Activated CD4-positive, alpha-beta memory T cell treated with anti-CD3 and anti-CD28 coated beads for 36 hours (primary cell): ENCODE measurements at regions not wholly inside any gene's neighbourhood (a gene's known extent, or its start where the extent isn't known, plus 50 kb on each side); places are given as distances from the start of the nearest gene placed in this dataset.
"Not testable (repeated sequence)": the region's sequence is repeated elsewhere in the genome, so short reads cannot be mapped to it uniquely, and the experiment has no call there.

Experiments used
- CTCF ChIA-PET: fragments of 350-600 bp; sonication (Branson Sonifier 250); formaldehyde crosslinking; loops from one replicate; lab custom pipeline; 2021; ENCODE audit warnings: antibody characterized with exemption, inconsistent platforms; lab: Charles Lee
- POLR2A ChIA-PET: fragments of 350-600 bp; sonication (Branson Sonifier 250); formaldehyde crosslinking; loops from one replicate; lab custom pipeline; 2021; ENCODE audit warnings: antibody characterized with exemption; lab: Charles Lee
- DNase-seq: peaks from one replicate; pipeline ENCODE4 v3.0.0-alpha.2; 2020
- H3K27ac Mint-ChIP-seq: one replicate; pipeline ENCODE4 v1.8.0; 2021; ENCODE audit warnings: mixed read lengths
- H3K27me3 Mint-ChIP-seq: one replicate; pipeline ENCODE4 v1.8.0; 2021; ENCODE audit warnings: mixed read lengths
- H3K36me3 Mint-ChIP-seq: one replicate; pipeline ENCODE4 v1.8.0; 2021; ENCODE audit warnings: mixed read lengths
- H3K4me1 Mint-ChIP-seq: one replicate; pipeline ENCODE4 v1.8.0; 2021; ENCODE audit warnings: low read depth, mixed read lengths
- H3K4me3 Mint-ChIP-seq: one replicate; pipeline ENCODE4 v1.8.0; 2021; ENCODE audit warnings: mild to moderate bottlenecking, mixed read lengths
- H3K9me3 Mint-ChIP-seq: one replicate; pipeline ENCODE4 v1.8.0; 2021; ENCODE audit warnings: mixed read lengths
- intact Hi-C: fragments of 100-400 bp; cut with micrococcal nuclease; formaldehyde crosslinking; loops from one replicate; pipeline ENCODE4 v1.15.1; 2023

DNA sequence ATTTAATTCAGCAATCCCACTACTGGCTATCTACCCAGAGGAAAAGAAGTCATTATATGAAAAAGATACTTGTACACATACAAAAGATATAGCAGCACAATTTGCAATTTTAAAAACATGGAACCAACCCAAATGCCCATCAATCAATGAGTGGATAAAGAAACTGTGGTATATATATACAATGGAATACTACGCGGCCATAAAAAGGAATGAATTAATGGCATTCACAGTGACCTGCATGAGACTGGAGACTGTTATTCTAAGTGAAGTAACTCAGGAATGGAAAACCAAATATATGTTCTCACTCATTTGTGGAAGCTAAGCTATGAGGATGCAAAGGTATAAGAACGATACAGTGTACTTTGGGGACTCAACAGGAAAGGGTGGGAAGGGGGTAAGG lies 102.8 kb upstream of the KCNMA1 start:
- H3K4me1 Mint-ChIP-seq, H3K36me3 Mint-ChIP-seq, intact Hi-C loops, H3K27ac Mint-ChIP-seq, H3K27me3 Mint-ChIP-seq, H3K4me3 Mint-ChIP-seq, POLR2A ChIA-PET, DNase-seq: not testable (repeated sequence)
- peaks cover 24% of the 10 kb centered on the region for H3K9me3 Mint-ChIP-seq
- CTCF ChIA-PET = interaction anchor here (1.3 kb wide), 1 partner anchor 29 kb away, joined by 4 read pairs; no protein-coding TSS in a partner anchor

DNA sequence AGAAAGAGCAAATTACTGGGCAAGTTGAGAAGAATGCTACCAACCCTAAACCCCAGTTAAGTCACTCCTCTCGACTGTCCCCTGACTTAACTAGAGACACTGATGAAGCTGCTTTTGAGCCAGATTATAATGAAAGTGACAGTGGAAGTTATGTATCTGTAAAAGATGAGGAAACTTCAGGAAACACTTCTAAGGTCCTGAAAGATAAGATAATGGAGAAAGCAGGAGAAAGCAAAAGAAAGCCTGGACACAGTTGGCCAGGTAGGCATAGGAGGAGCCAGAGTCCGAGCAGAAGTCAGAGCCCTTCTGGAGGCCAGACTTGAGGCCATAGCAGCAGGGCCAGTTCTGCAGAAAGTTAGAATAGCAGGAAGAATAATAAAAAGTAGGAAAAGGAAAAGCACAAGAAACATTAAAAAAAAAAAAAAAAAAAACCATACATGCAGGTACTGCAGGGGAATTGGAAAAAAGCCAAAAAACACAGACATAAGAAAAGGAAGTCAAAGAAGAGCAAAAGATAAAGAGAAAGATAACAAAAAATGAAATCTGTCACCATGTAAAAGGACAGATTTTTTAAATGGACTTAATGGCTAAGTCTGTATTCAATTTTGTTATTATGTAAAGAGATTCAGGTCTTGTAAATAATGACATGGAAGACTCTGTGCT lies 101.0 kb upstream of the KCNMA1 start:
- POLR2A ChIA-PET = no interaction called here
- Mint-ChIP-seq H3K4me3 (no peak overlapping the region), H3K9me3 (peaks cover 24% of the 10 kb centered on the region), H3K27ac (no peak overlapping the region), H3K36me3 (peaks cover 2% of the 10 kb centered on the region), H3K27me3 (peaks cover 6% of the 10 kb centered on the region), H3K4me1 (no peaks in the 10 kb centered on the region)
- intact Hi-C loops = no loop called here
- CTCF ChIA-PET = interaction anchor here (0.6 kb wide), 1 partner anchor 16 kb away, joined by 3 read pairs; no protein-coding TSS in a partner anchor
- DNase-seq = no peak

DNA sequence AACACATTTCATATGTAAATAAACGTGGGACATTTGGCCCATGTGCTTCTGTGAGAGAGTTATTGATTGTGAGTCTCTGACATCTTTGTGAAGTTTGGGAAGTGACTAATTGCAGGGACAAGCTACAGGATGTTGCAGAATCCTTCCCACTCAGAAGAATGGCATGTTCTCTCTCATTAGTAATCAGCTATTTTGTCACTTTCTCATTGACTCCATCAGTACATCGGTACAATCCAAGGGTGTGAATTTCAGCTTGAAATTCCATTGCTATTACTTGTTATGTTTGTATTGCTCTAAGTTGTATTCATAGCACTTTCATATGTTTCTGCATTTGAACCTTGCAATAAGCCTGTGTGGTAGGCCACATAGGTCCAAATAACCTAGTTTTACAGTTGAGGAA lies 100.0 kb upstream of the KCNMA1 start:
- DNase-seq = no peak
- no peaks in the 10 kb centered on the region for H3K4me1 Mint-ChIP-seq
- H3K9me3 Mint-ChIP-seq = peaks cover 24% of the 10 kb centered on the region
- CTCF ChIA-PET = no interaction called here
- intact Hi-C loops = no loop called here
- H3K4me3 Mint-ChIP-seq = no peak overlapping the region
- peaks cover 3% of the 10 kb centered on the region for H3K27me3 Mint-ChIP-seq
- POLR2A ChIA-PET = no interaction called here
- no peak overlapping the region for H3K27ac Mint-ChIP-seq
- H3K36me3 Mint-ChIP-seq = peaks cover 2% of the 10 kb centered on the region

DNA sequence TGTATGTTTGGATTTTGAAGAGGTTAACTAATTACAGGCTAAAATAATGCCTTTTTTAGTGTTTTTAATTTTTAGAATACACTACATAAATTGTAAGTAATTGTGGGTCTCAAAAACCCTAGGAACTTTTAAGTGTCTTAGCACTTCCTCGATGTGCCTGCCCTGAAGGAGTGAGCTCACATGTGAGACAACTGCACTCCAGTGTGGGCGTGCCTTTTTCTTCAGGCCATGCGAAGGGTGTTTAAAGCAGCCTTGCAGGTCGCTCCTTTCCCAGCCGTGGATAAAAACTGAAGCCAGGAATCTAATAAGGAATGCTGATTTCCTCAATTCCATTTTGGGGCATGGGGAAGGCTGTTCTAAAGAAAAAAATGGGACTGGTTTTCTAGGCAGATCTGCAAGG lies 97.5 kb upstream of the KCNMA1 start:
- H3K27me3 Mint-ChIP-seq, H3K27ac Mint-ChIP-seq, DNase-seq, H3K4me3 Mint-ChIP-seq, H3K36me3 Mint-ChIP-seq, CTCF ChIA-PET, POLR2A ChIA-PET, H3K4me1 Mint-ChIP-seq, intact Hi-C loops: not testable (repeated sequence)
- peaks cover 17% of the 10 kb centered on the region for H3K9me3 Mint-ChIP-seq

DNA sequence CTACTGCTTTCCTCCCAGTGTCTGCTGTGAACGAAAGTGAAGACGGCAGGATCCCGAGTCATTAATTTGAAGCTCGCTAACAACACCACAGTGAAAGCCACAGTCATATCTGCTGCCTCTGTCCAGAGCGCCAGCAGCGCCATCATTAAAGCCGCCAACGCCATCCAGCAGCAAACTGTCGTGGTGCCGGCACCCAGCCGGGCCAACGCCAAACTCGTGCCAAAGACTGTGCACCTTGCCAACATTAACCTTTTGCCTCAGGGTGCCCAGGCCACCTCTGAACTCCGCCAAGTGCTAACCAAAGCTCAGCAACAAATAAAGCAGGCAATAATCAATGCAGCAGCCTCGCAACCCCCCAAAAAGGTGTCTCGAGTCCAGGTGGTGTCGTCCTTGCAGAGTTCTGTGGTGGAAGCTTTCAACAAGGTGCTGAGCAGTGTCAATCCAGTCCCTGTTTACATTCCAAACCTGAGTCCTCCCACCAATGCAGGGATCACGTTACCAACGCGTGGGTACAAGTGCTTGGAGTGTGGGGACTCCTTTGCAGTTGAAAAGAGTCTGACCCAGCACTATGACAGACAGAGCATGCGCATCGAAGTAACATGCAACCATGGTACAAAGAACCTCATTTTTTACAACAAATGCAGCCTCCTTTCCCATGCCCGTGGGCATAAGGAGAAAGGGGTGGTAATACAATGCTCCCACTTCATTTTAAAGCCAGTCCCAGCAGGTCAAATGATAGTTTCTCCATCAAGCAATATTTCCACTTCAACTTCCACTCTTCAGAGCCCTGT lies 94.8 kb upstream of the KCNMA1 start:
- H3K36me3 Mint-ChIP-seq = peaks cover 2% of the 10 kb centered on the region
- no peak overlapping the region for H3K4me3 Mint-ChIP-seq
- ChIA-PET CTCF (no interaction called here), POLR2A (no interaction called here)
- no peaks in the 10 kb centered on the region for H3K4me1 Mint-ChIP-seq
- no peak for DNase-seq
- peaks cover 5% of the 10 kb centered on the region for H3K27me3 Mint-ChIP-seq
- peaks cover 6% of the 10 kb centered on the region for H3K9me3 Mint-ChIP-seq
- intact Hi-C loops = no loop called here
- H3K27ac Mint-ChIP-seq = no peak overlapping the region

DNA sequence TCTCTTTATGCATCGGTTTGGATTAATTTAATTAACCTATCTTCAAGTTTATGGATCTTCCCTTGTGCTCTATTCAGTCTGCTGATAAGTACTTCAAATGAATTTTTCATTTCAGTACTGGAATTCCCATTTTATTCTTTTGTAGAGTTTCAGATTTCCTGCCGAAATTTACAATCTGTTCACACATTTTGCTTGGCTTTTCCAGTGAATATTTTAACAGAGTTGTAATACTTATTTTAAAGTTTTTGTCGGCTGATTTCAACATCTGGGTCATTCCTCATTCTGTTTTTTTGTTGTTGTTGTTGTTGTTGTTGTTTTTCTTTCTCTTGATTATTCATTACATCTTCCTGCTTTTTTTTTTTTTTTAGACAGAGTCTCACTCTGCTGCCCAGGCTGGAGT lies 89.9 kb upstream of the KCNMA1 start:
- ChIA-PET CTCF (no interaction called here), POLR2A (no interaction called here)
- H3K36me3 Mint-ChIP-seq = no peaks in the 10 kb centered on the region
- intact Hi-C loops = no loop called here
- H3K9me3 Mint-ChIP-seq = peaks cover 6% of the 10 kb centered on the region
- no peak overlapping the region for H3K4me3 Mint-ChIP-seq
- no peak for DNase-seq
- peaks cover 3% of the 10 kb centered on the region for H3K27me3 Mint-ChIP-seq
- H3K4me1 Mint-ChIP-seq = no peaks in the 10 kb centered on the region
- H3K27ac Mint-ChIP-seq = no peak overlapping the region

DNA sequence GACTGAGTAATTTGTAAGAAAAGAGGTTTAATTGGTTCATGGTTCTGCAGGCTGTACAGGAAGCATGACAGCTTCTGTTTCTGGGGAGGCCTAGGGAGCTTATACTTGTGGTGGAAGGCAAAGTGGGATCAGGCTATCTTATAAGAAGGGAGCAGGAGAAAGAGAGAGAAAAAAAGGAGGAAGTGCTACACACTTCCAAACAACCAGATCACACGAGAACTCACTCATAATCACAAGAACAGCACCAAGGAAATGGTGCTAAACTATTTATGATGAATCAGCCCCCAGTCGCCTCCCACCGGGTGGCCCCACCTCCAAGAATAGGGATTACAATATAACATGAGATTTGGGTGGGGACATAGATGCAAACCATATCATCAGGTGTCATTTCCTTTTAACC lies 89.1 kb upstream of the KCNMA1 start:
- intact Hi-C loops = no loop called here
- Mint-ChIP-seq H3K27ac (no peak overlapping the region), H3K4me1 (no peaks in the 10 kb centered on the region), H3K36me3 (no peaks in the 10 kb centered on the region), H3K4me3 (no peak overlapping the region), H3K9me3 (peaks cover 6% of the 10 kb centered on the region), H3K27me3 (peaks cover 3% of the 10 kb centered on the region)
- POLR2A ChIA-PET = no interaction called here
- DNase-seq = no peak
- CTCF ChIA-PET = no interaction called here

DNA sequence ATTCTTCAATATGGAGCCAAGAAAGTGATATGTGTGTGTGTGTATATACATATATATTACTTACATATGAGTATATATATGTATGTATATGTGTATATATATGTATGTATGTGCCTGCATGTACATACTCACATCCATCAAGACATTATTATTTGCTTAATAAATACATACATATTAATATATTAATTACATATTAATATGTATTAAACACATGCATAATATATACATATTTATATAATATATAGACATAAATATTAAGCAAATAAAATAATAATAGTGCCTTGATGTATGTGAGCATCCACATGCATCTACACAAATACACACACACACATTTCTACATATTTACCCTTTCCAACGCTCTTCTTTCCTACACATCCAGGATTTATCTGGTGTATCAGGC lies 88.7 kb upstream of the KCNMA1 start:
- Mint-ChIP-seq H3K36me3 (no peaks in the 10 kb centered on the region), H3K4me3 (no peak overlapping the region), H3K9me3 (peaks cover 6% of the 10 kb centered on the region), H3K27me3 (peaks cover 3% of the 10 kb centered on the region), H3K4me1 (no peaks in the 10 kb centered on the region), H3K27ac (no peak overlapping the region)
- CTCF ChIA-PET = no interaction called here
- intact Hi-C loops = no loop called here
- POLR2A ChIA-PET = no interaction called here
- no peak for DNase-seq

DNA sequence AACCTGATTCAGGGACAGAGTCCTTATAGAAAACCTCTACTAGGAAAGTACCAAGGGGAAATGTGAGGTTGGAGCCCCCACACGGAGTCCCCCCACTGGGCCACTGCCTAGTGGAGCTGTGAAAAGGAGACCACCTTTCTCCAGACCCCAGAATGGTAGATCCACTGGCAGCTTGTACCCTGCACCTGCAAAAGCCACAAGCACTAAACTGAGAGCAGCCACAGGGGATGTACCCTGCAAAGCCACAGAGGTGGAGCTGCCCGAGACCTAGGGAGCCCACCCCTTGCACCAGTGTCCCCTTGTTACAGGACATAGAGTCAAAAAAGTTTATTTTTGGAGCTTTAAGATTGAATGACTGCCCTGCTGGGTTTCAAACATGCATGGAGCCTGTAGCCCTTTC lies 87.2 kb upstream of the KCNMA1 start:
- Mint-ChIP-seq H3K36me3 (no peaks in the 10 kb centered on the region), H3K27me3 (peaks cover 3% of the 10 kb centered on the region), H3K4me1 (no peaks in the 10 kb centered on the region), H3K9me3 (peaks cover 6% of the 10 kb centered on the region), H3K4me3 (no peak overlapping the region), H3K27ac (no peak overlapping the region)
- intact Hi-C loops = no loop called here
- ChIA-PET CTCF (interaction anchor here (6.8 kb wide), 1 partner anchor 13 kb away, joined by 33 read pairs; no protein-coding TSS in a partner anchor), POLR2A (no interaction called here)
- DNase-seq = no peak

DNA sequence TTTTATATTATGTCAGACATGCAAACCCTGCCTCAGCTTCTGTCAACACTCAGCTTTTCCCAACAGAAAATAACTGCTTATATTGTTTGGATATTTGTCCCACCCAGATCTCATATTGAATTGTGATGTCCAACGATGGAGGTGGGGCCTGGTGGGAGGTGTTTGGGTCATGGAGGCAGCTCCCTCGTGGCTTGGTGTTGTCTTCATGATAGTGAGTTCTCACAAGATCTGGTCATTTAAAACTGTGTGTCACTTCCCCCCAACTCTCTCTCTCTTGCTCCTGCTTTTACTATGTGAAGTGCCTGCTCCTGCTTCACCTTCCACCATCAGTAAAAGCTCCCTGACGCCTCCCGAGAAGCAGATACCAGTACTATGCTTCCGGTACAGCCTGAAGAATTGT lies 85.8 kb upstream of the KCNMA1 start:
- H3K9me3 Mint-ChIP-seq = peaks cover 6% of the 10 kb centered on the region
- ChIA-PET POLR2A (no interaction called here), CTCF (interaction anchor here (0.7 to 6.8 kb wide), 2 partner anchors 12 to 15 kb away, joined by 3 to 33 read pairs; no protein-coding TSS in a partner anchor)
- H3K36me3 Mint-ChIP-seq = no peaks in the 10 kb centered on the region
- H3K27me3 Mint-ChIP-seq = peaks cover 7% of the 10 kb centered on the region
- intact Hi-C loops = no loop called here
- no peak overlapping the region for H3K27ac Mint-ChIP-seq
- H3K4me3 Mint-ChIP-seq = no peak overlapping the region
- H3K4me1 Mint-ChIP-seq = peaks cover 4% of the 10 kb centered on the region
- no peak for DNase-seq

DNA sequence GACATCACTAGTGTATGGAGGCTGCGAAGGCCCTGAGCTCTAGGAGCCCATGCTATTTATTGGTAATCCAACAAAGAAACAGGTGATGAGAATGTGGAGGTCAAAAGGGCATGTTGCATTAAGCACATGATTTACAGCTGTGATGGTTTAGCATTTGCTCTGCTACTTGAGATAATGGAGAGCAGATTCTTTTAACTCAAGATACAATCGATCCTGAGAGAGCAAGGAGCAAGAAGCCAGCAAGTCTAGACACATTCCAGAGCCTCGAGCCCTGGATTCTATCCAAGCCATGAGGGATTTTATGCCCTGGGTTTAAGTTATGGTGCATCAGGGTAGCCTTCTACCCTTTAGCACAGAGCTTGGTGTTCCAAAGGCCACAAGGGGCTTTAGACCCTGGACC lies 85.3 kb upstream of the KCNMA1 start:
- intact Hi-C loops, H3K4me1 Mint-ChIP-seq, H3K36me3 Mint-ChIP-seq, H3K27ac Mint-ChIP-seq, H3K4me3 Mint-ChIP-seq, POLR2A ChIA-PET, DNase-seq, H3K9me3 Mint-ChIP-seq, H3K27me3 Mint-ChIP-seq: not testable (repeated sequence)
- CTCF ChIA-PET = interaction anchor here (0.7 to 6.8 kb wide), 2 partner anchors 11 to 15 kb away, joined by 3 to 33 read pairs; no protein-coding TSS in a partner anchor

DNA sequence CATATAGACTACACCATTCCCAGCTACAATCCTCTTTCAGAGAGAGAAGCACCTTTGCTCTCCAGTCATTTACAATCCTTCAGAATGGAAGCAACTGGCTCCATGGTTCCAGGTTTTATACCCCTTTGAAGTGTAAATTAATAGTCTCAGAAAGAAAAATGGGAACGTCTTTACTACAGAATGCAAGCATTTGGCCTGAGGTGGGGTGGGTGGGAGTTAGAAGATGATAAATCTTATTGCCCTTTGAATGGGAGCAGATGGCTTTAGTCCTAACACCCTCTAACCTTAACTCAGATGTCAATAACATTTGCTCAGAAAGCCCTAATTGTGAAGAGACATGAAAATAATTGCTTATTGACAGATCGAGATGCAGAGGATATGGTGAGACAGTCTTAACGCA lies 84.2 kb upstream of the KCNMA1 start:
- Mint-ChIP-seq H3K9me3 (peaks cover 6% of the 10 kb centered on the region), H3K36me3 (no peaks in the 10 kb centered on the region), H3K27me3 (peaks cover 4% of the 10 kb centered on the region), H3K4me1 (peaks cover 4% of the 10 kb centered on the region), H3K27ac (no peak overlapping the region), H3K4me3 (no peak overlapping the region)
- ChIA-PET POLR2A (no interaction called here), CTCF (interaction anchor here (1.1 to 6.8 kb wide), 2 partner anchors 10 to 115 kb away, joined by 4 to 33 read pairs; no protein-coding TSS in a partner anchor)
- DNase-seq = no peak
- intact Hi-C loops = no loop called here
